OCI-LY7 (cell line): ENCODE measurements at regions not wholly inside any gene's neighbourhood (a gene's known extent, or its start where the extent isn't known, plus 50 kb on each side); places are given as distances from the start of the nearest gene placed in this dataset.

ENCODE experiments used
- BruUV-seq: library from RNA; stranded (reverse); fragments of 400-500 nt; replicated peaks from 2 replicates; lab custom pipeline; 2021; lab: Mats Ljungman, UMichigan
- CTCF ChIA-PET: fragments of 300-600 bp; sonication (Branson Sonifier 250); formaldehyde crosslinking; loops from one replicate; lab custom pipeline; 2022; ENCODE audit warnings: antibody characterized with exemption; ENCODE audit not compliant: unreplicated experiment; lab: Charles Lee
- POLR2A ChIA-PET: fragments of 300-600 bp; sonication (Branson Sonifier 250); formaldehyde crosslinking; loops from one replicate; lab custom pipeline; 2022; ENCODE audit warnings: antibody characterized with exemption; lab: Charles Lee
- DNase-seq: peaks from one replicate; pipeline ENCODE4 v3.0.0-alpha.2; 2015; ENCODE audit warnings: low spot score
- H2AFZ ChIP-seq: fragments of 200-600 bp; sonication (generic), shearing (Covaris generic); 2 replicates; pipeline ENCODE4 v1.6.1; 2014; ENCODE audit warnings: mild to moderate bottlenecking, antibody characterized with exemption, low read length, moderate library complexity
- H3K27ac ChIP-seq: fragments of 200-600 bp; sonication (generic); 2 replicates; pipeline ENCODE4 v1.5.1; 2014; ENCODE audit warnings: mixed run types, low read depth, mild to moderate bottlenecking, moderate library complexity, low read length, inconsistent platforms; ENCODE audit not compliant: poor library complexity, severe bottlenecking
- H3K36me3 ChIP-seq: fragments of 200-600 bp; sonication (generic); 2 replicates; pipeline ENCODE4 v1.6.1; 2014; ENCODE audit warnings: mild to moderate bottlenecking, antibody characterized with exemption, low read length, moderate library complexity, mixed read lengths; ENCODE audit not compliant: insufficient read depth
- H3K4me1 ChIP-seq: fragments of 200-600 bp; sonication (generic); 2 replicates; pipeline ENCODE4 v1.5.1; 2014; ENCODE audit warnings: mild to moderate bottlenecking, low read length; ENCODE audit not compliant: insufficient read depth, poor library complexity, severe bottlenecking
- H3K4me2 ChIP-seq: fragments of 200-600 bp; sonication (generic); 2 replicates; pipeline ENCODE4 v1.6.1; 2014; ENCODE audit warnings: mild to moderate bottlenecking, low read length
- H3K4me3 ChIP-seq: fragments of 200-600 bp; sonication (generic); 2 replicates; pipeline ENCODE4 v1.5.1; 2014; ENCODE audit warnings: mild to moderate bottlenecking, low read depth, low read length; ENCODE audit not compliant: poor library complexity, severe bottlenecking
- H3K79me2 ChIP-seq: fragments of 200-600 bp; sonication (generic); 2 replicates; pipeline ENCODE4 v1.6.1; 2016; ENCODE audit warnings: low read depth, mild to moderate bottlenecking, low read length, moderate library complexity, mixed read lengths; ENCODE audit not compliant: insufficient read depth
- H3K9me2 ChIP-seq: fragments of 200-600 bp; sonication (generic); 2 replicates; pipeline ENCODE4 v1.6.1; 2016; ENCODE audit warnings: mild to moderate bottlenecking, low read length, mixed read lengths; ENCODE audit not compliant: insufficient read depth
- H3K9me3 ChIP-seq: fragments of 200-600 bp; sonication (generic); 2 replicates; pipeline ENCODE4 v1.6.1; 2014; ENCODE audit warnings: mild to moderate bottlenecking, mixed run types, low read length, mixed read lengths
- H4K20me1 ChIP-seq: fragments of 200-600 bp; sonication (generic); 2 replicates; pipeline ENCODE4 v1.6.1; 2014; ENCODE audit warnings: mild to moderate bottlenecking, antibody characterized with exemption, low read length, moderate library complexity, mixed read lengths; ENCODE audit not compliant: insufficient read depth
- CTCF ChIP-seq: fragments of 200-600 bp; sonication (generic); conservative IDR thresholded peaks from 2 replicates; pipeline ENCODE4 v1.5.1; 2014; ENCODE audit warnings: mild to moderate bottlenecking, antibody characterized with exemption, low read length, moderate library complexity, mixed read lengths
- EZH2phosphoT487 ChIP-seq: fragments of 200-600 bp; sonication (generic); IDR thresholded peaks from 2 replicates; pipeline ENCODE4 v1.6.1; 2018; ENCODE audit warnings: low read depth, borderline replicate concordance, mild to moderate bottlenecking, mixed run types, antibody characterized with exemption, low read length, moderate library complexity, mixed read lengths
- intact Hi-C: fragments of 100-400 bp; cut with micrococcal nuclease; formaldehyde crosslinking; loops from one replicate; pipeline ENCODE4 v1.10.0; 2022; ENCODE audit not compliant: unreplicated experiment

- no peak overlapping the region for H2AFZ ChIP-seq
- H4K20me1 ChIP-seq: no peaks in the 10 kb centered on the region
- H3K36me3 ChIP-seq: no peaks in the 10 kb centered on the region
- ChIA-PET CTCF (no interaction called here), POLR2A (interaction anchor here (0.6 kb wide), 1 partner anchor 350 kb away, joined by 5 read pairs; no protein-coding TSS in a partner anchor)
- no TSS peak for BruUV-seq
- TF ChIP-seq CTCF (no peak), EZH2phosphoT487 (no peak)
- no peak overlapping the region for H3K4me2 ChIP-seq
- H3K9me2 ChIP-seq: no peaks in the 10 kb centered on the region
- H3K4me1 ChIP-seq: peaks cover 70% of the 10 kb centered on the region
- H3K27ac ChIP-seq: no peak overlapping the region
- intact Hi-C loops: no loop called here
- no peaks in the 10 kb centered on the region for H3K9me3 ChIP-seq
- no peaks in the 10 kb centered on the region for H3K79me2 ChIP-seq
- no peak overlapping the region for H3K4me3 ChIP-seq
- no peak for DNase-seq
These were observed 50.5 kb upstream of the TMED10 start for GRCh38 chr14:75226755-75227544.
